ENCODE measurements at regions not wholly inside any gene's neighbourhood (a gene's known extent, or its start where the extent isn't known, plus 50 kb on each side); places are given as distances from the start of the nearest gene placed in this dataset.

GRCh38 chr10:28381903-28382347, 79.1 kb upstream of the MPP7 start:
- no peak for TF ChIP-seq GATA3 (IDR thresholded peaks at IDR 0.05; ENCODE audit: low read depth, low read length)
- TF ChIP-seq GATA2 (IDR thresholded peaks at IDR 0.05; ENCODE audit: low read depth, low read length): no peak

GRCh38 chr10:28382525-28383269, 79.8 kb upstream of the MPP7 start:
- TF ChIP-seq GATA2 (IDR thresholded peaks at IDR 0.05; ENCODE audit: low read depth, low read length) (no peak), GATA3 (IDR thresholded peaks at IDR 0.05; ENCODE audit: low read depth, low read length) (no peak)

GRCh38 chr10:28384557-28384956, 81.7 kb upstream of the MPP7 start:
- TF ChIP-seq GATA2 (IDR thresholded peaks at IDR 0.05; ENCODE audit: low read depth, low read length) (no peak), GATA3 (IDR thresholded peaks at IDR 0.05; ENCODE audit: low read depth, low read length) (no peak)

GRCh38 chr10:28385748-28386502, 83.1 kb upstream of the MPP7 start:
- TF ChIP-seq GATA3 (IDR thresholded peaks at IDR 0.05; ENCODE audit: low read depth, low read length) (no peak), GATA2 (IDR thresholded peaks at IDR 0.05; ENCODE audit: low read depth, low read length) (no peak)

GRCh38 chr10:28386503-28386868, 83.6 kb upstream of the MPP7 start:
- TF ChIP-seq GATA3 (IDR thresholded peaks at IDR 0.05; ENCODE audit: low read depth, low read length) (no peak), GATA2 (IDR thresholded peaks at IDR 0.05; ENCODE audit: low read depth, low read length) (no peak)

- TF ChIP-seq GATA2 (IDR thresholded peaks at IDR 0.05; ENCODE audit: low read depth, low read length) (no peak), GATA3 (IDR thresholded peaks at IDR 0.05; ENCODE audit: low read depth, low read length) (no peak)
Measured at GRCh38 chr10:28387140-28387539, 84.3 kb upstream of the MPP7 start.

GRCh38 chr10:28391283-28391682, 88.4 kb upstream of the MPP7 start:
- TF ChIP-seq GATA3 (IDR thresholded peaks at IDR 0.05; ENCODE audit: low read depth, low read length) (no peak), GATA2 (IDR thresholded peaks at IDR 0.05; ENCODE audit: low read depth, low read length) (no peak)

- no peak for TF ChIP-seq GATA3 (IDR thresholded peaks at IDR 0.05; ENCODE audit: low read depth, low read length)
- peak; percentile 52; the same call in 1 of the 2 replicates for TF ChIP-seq GATA2 (IDR thresholded peaks at IDR 0.05; ENCODE audit: low read depth, low read length)
Measured at GRCh38 chr10:28393956-28394568, 91.2 kb upstream of the MPP7 start.

- TF ChIP-seq GATA2 (IDR thresholded peaks at IDR 0.05; ENCODE audit: low read depth, low read length) (no peak), GATA3 (IDR thresholded peaks at IDR 0.05; ENCODE audit: low read depth, low read length) (no peak)
Measured at GRCh38 chr10:28396331-28396730, 93.5 kb upstream of the MPP7 start.

GRCh38 chr10:28397229-28397628, 94.4 kb upstream of the MPP7 start:
- TF ChIP-seq GATA3 (IDR thresholded peaks at IDR 0.05; ENCODE audit: low read depth, low read length) (no peak), GATA2 (IDR thresholded peaks at IDR 0.05; ENCODE audit: low read depth, low read length) (no peak)

GRCh38 chr10:28400176-28400575, 97.3 kb upstream of the MPP7 start:
- TF ChIP-seq GATA2 (IDR thresholded peaks at IDR 0.05; ENCODE audit: low read depth, low read length): no peak
- TF ChIP-seq GATA3 (IDR thresholded peaks at IDR 0.05; ENCODE audit: low read depth, low read length): no peak

- TF ChIP-seq GATA2 (IDR thresholded peaks at IDR 0.05; ENCODE audit: low read depth, low read length) (no peak), GATA3 (IDR thresholded peaks at IDR 0.05; ENCODE audit: low read depth, low read length) (no peak)
Measured at GRCh38 chr10:28400681-28401080, 97.8 kb upstream of the MPP7 start.

GRCh38 chr10:28403090-28403489, 100.2 kb upstream of the MPP7 start:
- TF ChIP-seq GATA3 (IDR thresholded peaks at IDR 0.05; ENCODE audit: low read depth, low read length) (no peak), GATA2 (IDR thresholded peaks at IDR 0.05; ENCODE audit: low read depth, low read length) (no peak)

- TF ChIP-seq GATA3 (IDR thresholded peaks at IDR 0.05; ENCODE audit: low read depth, low read length): no peak
- TF ChIP-seq GATA2 (IDR thresholded peaks at IDR 0.05; ENCODE audit: low read depth, low read length): no peak
Measured at GRCh38 chr10:28408237-28408777, 105.4 kb upstream of the MPP7 start.

Measured in SH-SY5Y (cell line).